ENCODE measurements at regions not wholly inside any gene's neighbourhood (a gene's known extent, or its start where the extent isn't known, plus 50 kb on each side); places are given as distances from the start of the nearest gene placed in this dataset.

- TF ChIP-seq, protein P1, sequence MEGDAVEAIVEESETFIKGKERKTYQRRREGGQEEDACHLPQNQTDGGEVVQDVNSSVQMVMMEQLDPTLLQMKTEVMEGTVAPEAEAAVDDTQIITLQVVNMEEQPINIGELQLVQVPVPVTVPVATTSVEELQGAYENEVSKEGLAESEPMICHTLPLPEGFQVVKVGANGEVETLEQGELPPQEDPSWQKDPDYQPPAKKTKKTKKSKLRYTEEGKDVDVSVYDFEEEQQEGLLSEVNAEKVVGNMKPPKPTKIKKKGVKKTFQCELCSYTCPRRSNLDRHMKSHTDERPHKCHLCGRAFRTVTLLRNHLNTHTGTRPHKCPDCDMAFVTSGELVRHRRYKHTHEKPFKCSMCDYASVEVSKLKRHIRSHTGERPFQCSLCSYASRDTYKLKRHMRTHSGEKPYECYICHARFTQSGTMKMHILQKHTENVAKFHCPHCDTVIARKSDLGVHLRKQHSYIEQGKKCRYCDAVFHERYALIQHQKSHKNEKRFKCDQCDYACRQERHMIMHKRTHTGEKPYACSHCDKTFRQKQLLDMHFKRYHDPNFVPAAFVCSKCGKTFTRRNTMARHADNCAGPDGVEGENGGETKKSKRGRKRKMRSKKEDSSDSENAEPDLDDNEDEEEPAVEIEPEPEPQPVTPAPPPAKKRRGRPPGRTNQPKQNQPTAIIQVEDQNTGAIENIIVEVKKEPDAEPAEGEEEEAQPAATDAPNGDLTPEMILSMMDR (IDR thresholded peaks at IDR 0.05): no peak
- TF ChIP-seq POLR2A (IDR thresholded peaks at IDR 0.05): no peak
Observed at GRCh38 chr4:60868232-60868960, 331.7 kb upstream of the ADGRL3 start.

All from heart left ventricle (tissue), 13 donors.